ENCODE measurements at regions not wholly inside any gene's neighbourhood (a gene's known extent, or its start where the extent isn't known, plus 50 kb on each side); places are given as distances from the start of the nearest gene placed in this dataset.
A peak's percentile ranks its signal among the peaks of the same experiment; 100 is the strongest.
"Not testable (repeated sequence)": the region's sequence is repeated elsewhere in the genome, so short reads cannot be mapped to it uniquely, and the experiment has no call there.

DNA sequence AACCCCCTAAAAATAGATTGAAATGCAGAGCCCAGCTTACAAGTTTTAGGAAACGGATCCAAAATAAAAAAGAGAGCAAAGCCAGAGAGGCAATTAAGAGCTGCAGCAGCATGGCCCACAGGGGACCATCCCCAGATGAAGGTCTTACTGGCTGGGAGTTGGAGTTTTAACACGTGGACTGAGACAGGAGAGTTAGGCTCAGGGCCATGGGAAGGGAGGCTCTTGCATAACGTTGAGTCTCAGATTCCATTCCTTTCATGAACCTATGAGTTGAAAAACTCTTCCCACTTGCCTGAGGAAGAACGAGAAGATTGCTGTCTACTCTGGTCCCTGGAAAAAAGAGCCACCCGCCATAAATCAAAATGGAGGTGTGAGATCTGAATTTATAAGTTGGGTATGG lies 101.8 kb upstream of the NDUFV2 start:
- ATAC-seq (ENCODE audit: poor library complexity) (peak; percentile 36), DNase-seq (no peak)
- intact Hi-C loops (cut with DNase I): no loop called here

DNA sequence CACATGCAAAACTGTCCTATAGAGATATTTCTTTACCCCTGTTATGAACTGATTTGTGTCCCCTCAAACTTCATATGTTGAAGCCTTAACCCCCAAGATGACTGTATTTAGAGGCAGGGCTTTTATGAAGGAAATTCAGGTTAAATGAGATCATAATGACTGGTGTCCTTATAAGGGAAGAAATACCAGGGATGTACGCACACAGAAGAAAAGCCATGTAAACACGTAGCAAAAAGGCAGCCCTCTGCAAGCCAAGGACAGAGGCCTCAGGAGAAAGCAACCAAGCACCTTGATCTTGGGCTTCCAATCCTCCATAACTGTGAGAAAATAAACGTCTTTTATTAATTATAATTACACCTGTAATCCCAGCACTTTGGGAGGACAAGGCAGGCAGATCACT lies 101.3 kb upstream of the NDUFV2 start:
- DNase-seq (no peak), ATAC-seq (ENCODE audit: poor library complexity) (no peak)
- intact Hi-C loops (cut with DNase I): no loop called here

DNA sequence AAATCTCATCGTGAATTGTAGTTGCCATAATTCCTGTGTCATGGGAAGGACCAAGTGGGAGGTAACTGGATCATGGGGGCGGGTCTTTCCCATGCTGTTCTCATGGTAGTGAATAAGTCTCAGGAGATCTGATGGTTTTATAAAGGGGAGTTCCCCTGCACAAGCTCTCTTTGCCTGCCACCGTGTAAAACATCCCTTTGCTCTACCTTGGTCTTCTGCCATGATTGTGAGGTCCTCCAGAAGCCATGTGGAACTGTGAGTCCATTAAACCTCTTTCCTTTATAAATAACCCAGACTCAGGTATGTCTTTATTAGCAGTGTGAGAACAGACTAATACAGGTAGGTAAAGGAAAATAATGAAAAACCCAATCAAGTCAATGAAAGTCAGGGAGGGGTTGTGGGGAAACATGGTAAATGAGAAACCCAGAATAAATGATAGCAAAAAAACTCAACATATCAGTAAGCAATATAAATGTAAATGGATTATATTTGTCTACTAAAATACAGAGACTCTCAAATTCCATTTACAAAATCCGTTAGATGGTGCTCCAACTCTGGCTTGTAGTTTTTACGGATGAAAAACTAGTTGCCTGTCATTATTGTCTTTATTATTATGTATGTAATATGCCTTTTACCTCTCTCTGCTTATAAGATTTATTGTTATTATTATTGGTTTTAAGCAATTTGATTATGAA lies 98.9 kb upstream of the NDUFV2 start:
- ATAC-seq (ENCODE audit: poor library complexity) (no peak), DNase-seq (no peak)
- intact Hi-C loops (cut with DNase I): no loop called here

DNA sequence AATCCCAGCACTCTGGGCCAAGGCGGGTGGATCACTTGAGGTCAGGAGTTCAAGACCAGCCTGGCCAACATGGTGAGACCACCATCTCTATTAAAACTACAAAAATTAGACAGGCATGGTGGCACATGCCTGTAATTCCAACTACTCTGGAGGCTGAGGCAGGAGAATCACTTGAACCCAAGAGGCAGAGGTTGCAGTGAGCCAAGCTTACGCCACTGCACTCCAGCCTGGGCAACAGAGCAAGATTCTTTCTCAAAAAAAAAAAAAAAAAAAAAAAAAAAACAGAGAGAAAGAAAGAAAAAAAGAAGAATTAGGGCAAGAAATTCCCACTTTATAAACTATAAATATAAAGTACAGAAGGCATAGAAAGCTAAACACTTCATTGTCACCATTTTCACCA lies 98.2 kb upstream of the NDUFV2 start:
- ATAC-seq (ENCODE audit: poor library complexity); DNase-seq; intact Hi-C loops (cut with DNase I): not testable (repeated sequence)

DNA sequence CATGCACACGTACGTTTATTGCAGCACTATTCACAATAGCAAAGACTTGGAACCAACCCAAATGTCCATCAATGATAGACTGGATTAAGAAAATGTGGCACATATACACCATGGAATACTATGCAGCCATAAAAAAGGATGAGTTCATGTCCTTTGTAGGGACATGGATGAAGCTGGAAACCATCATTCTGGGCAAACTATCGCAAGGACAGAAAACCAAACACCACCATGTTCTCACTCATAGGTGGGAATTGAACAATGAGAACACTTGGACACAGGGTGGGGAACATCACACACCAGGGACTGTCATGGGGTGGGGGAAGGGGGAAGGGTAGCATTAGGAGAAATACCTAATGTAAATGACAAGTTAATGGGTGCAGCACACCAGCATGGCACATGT lies 94.8 kb upstream of the NDUFV2 start:
- ATAC-seq (ENCODE audit: poor library complexity); DNase-seq; intact Hi-C loops (cut with DNase I): not testable (repeated sequence)

DNA sequence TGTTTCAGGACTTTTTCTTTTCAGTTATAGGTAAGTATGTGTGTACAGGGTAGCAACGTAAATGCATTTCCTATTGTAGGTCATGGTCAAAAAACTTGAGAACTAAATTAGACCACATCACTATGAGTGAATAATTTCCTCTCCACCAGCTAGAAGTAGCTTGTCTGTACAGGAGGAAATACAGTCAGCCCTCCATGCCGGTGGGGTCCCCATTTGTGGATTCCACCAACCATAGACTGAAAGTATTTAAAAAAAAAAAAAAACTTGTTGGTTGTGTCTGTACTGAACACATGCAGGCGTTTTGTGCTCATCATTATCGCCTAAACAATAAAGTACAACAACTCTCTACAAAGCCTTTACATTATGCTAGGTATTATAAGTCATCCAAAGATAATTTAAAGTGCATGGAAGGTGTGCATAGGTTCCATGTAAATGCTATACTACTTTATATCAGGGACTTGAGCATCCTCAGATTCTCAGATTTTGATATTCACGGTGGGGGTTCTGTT lies 94.2 kb upstream of the NDUFV2 start:
- no peak for DNase-seq
- ATAC-seq (ENCODE audit: poor library complexity): no peak
- intact Hi-C loops (cut with DNase I): no loop called here

DNA sequence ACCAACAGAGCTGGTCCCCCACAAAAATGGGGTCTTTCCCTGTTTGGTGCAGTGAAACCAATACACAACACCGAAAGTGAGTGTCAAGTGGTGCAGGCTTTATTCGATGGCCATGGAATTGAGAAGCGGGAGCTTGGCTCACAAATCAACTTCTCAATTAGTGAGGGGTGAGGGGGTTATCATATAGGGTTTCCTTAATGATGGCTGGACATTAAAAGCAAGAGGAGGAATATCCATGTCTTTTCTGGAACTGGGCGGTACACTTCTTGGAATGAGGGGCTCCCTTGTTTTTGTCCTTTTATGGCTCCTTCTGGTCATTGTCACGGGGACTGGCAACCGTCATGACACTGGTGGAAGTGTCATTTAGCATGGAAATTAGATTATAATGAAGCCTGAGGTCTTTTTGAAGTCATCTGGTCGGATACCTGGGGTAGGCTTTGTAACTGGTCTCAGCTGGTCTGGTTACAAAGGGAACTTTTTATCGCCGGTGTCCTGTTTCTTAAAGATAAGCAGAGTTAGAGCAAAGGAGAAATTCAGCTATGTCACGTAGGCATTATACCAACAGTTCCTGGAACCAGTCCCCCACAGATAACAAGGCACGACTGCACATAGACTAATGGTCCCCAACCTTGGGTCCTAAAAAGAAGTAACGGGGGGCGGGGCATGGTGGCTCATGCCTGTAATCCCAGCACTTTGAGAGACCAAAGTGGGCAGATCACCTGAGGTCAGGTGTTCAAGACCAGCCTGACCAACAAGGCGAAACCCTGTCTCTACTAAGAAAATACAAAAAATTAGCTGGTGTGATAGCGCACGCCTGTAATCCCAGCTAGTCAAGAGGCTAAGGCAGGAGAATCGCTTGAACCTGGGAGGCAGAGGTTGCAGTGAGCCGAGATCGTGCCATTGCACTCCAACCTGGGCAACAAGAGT lies 93.5 kb upstream of the NDUFV2 start:
- no peak for ATAC-seq (ENCODE audit: poor library complexity)
- intact Hi-C loops (cut with DNase I): no loop called here
- DNase-seq: no peak

DNA sequence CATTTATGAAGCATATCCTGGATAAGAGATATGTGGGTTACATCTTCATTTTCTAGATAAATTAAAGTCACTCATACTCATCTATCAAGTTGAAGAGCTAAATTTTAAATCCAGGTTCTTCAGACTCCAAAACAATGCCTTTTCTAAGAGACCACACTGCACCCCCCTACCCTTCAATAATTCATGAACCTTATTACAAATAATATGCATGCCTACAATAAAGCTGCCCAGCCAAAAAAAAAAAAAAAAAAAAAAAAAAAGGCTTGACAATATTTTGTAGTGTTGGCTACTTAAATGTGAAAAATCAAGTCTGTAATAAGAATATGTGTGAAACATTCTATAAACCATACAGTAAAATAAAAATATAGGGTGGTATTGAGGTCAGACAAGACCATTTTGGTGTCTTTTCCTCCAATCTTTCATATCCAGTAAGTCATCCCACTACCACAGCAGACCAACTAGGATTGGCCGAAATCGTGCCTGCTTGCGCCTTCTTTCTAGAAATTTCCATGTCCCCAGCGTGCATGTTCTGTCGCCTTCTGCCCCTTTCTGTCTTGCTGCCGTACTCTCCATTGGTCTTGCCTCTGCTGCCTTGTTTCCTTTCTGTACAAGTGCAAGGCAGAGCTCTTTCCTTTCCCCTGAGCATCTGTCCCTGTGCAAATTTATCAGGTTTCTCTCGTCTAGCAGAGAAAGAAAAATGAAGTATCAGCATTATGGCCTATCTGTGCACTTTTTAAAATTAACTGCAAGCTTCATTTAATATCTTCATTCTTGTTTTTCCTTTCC lies 92.6 kb upstream of the NDUFV2 start:
- intact Hi-C loops (cut with DNase I): no loop called here

DNA sequence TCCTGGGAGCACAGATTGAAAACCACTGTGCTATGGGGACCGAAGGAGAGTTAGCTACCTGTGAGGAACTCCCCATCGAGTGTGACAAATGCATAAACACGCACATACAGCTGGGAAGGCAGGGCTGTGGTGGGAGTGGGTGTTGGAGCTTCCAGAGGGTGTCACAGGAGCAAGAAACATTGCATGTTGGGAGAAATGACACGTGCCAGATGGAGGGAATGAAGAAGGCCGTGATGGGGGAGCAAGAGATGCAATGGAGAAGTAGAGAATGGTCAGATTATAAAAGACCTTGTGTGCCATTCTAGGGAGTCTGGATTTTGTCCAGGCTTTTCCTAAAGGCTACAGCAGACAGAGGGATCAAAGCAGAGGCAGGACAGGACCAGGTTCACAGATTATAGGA lies 91.1 kb upstream of the NDUFV2 start:
- ATAC-seq (ENCODE audit: poor library complexity) (no peak), DNase-seq (no peak)
- intact Hi-C loops (cut with DNase I): no loop called here

More for the DNA sequence above, 92.6 kb upstream of the NDUFV2 start:
- no peak for ATAC-seq (ENCODE audit: poor library complexity)
- DNase-seq: no peak

DNA sequence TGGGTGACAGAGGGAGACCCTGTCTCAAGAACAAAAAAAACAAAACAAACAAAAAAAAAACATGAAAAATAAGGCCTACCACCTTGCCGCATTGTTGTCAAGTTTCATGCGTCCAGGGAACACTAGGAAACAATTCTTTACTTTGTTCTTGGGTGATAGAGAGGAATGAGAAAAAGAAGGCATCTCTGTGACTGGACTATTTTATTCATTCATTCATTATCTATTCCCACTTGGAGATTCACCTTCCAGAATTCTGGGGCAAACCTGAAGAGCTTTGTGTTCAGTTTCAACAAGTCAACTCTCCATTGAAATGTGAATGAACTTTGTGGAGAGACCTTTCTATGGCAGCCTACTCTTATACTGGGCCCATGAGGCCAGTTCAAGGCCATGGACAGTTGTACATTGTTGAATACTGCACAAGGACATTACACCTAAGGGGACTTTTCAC lies 88.5 kb upstream of the NDUFV2 start:
- DNase-seq: no peak
- intact Hi-C loops (cut with DNase I): no loop called here
- no peak for ATAC-seq (ENCODE audit: poor library complexity)

DNA sequence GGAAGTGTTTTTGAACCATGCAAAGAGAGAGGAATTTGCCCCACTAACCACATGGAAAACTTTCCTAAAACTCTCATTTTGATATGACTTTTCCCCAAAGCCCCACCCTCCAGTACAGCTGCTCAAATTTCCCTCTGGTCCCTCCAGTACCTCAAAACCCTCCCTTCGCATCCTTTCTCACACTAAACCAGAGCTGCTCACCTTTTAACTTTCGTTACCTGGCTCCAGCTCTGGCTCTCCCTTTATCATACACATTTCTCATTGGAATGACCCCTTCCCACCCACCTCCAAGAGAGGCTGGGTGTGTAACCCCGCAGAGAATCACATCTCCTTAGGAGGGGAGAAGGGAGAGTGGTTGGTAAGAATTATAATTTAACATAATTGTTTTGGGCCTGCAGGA lies 86.8 kb upstream of the NDUFV2 start:
- DNase-seq: no peak
- no peak for ATAC-seq (ENCODE audit: poor library complexity)
- intact Hi-C loops (cut with DNase I): no loop called here

DNA sequence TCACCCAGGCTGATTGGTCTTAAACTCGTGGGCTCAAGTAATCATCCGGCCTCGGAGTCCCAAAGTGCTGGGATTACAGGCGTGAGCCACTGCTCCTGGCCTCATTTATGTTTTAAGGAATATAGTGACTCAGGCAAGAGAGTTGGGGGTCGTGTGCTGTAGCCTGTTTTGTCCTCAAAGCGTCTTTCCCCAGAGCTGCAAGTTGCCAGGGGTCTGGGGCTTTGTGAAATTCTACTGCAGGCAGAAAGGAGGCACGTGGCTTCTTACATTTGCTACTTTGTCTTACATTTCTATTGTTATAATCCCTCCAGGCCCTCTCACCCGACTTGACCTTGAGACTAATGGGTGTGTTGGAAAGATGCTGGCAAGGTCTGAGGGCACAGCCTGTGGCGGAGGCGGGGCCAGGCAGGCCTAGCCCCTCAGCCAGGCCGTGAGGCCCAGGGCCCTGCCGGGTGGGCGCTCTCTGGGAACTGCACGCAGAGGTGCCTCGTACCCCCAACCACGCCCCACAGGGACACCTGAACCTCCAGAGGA lies 85.8 kb upstream of the NDUFV2 start:
- no peak for DNase-seq
- peak; percentile 77 for ATAC-seq (ENCODE audit: poor library complexity)

DNA sequence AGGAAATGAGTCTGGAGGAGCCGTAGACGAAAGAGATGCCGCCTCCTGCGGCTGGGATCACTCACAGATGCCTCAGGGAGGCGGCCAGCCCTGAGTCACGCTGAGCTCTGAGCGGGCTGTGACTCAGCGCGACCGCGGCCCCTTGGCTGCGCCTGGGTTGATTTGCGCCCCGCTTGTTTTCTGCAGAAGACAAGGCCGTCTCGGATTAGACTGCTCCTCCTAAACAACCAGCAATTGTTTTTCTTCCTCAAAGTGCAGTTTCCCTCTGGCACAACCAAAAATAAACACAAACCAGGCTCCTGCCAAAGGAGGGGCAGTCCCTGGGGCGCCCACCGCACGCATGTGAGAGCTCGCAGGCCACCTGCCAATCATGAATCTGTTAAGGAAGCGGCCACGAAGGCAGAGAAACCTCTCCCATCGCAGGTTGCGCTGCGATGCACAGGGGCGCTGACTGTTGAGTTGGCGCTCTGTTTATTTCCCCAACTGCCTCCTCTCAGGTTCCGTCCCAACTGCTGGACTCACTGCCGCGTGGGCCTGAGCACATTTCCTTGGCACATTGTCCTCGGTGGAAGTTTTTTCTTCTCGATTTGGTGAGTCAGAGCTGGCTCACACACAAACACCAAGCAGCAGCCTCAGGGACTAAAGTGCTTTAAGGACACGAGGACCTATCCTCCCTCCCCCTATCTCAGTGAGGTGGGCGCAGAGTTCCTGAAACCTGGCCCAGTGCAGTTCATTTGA lies 85.2 kb upstream of the NDUFV2 start:
- intact Hi-C loops (cut with DNase I): no loop called here
- DNase-seq (peak; percentile 84), ATAC-seq (ENCODE audit: poor library complexity) (peak; percentile 96)

More for the DNA sequence above, 85.8 kb upstream of the NDUFV2 start:
- intact Hi-C loops (cut with DNase I): no loop called here

DNA sequence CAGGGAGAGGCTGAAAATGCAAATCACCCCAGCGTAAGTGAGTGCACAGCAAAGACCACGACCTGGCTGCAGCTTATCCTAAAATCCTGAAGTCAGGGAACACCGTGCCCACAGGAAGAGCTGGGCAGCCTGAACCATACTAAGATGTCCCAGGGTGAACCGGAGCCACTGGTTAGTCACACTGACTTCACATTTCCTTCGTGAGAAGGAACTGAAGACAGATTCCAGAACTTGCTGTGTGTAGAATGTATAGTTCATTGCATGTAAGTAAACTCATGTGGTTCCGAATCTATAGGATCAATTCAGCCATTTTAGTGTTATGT lies 84.6 kb upstream of the NDUFV2 start:
- ATAC-seq (ENCODE audit: poor library complexity) (peak; percentile 41), DNase-seq (no peak)
- intact Hi-C loops (cut with DNase I): no loop called here

DNA sequence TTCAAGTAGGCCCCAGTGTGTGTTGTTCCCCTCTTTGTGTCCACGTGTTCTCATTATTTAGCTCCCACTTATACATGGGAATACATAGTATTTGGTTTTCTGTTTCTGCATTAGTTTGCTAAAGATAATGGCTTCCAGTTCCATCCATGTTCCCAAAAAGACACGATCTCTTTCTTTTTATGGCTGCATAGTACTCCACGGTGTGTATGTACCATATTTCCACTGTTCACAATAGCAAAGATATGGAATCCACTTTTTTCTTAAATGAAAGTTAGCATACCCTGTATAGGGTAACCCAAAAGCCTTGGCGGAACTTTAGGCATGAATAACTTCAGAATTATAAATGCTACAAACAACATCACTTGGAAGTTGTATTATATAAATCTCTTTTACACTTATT lies 83.4 kb upstream of the NDUFV2 start:
- no peak for DNase-seq
- ATAC-seq (ENCODE audit: poor library complexity): no peak
- intact Hi-C loops (cut with DNase I): no loop called here

DNA sequence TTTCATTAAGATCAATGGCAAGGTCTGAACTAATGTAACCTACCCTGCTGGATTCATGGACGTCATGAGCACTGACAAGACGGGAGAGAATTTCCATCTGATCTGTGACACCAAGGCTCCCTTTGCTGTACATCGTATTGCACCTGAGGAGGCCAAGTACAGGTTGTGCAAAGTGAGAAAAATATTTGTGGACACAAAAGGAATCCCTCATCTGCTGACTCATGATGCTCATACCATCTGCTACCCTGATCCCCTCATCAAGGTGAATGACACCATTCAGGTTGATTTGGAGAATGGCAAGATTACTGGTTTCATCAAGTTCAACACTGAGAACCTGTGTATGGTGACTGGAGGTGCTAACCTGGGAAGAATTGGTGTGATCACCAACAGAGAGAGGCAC lies 82.3 kb upstream of the NDUFV2 start:
- intact Hi-C loops (cut with DNase I): no loop called here
- DNase-seq (no peak), ATAC-seq (ENCODE audit: poor library complexity) (no peak)

DNA sequence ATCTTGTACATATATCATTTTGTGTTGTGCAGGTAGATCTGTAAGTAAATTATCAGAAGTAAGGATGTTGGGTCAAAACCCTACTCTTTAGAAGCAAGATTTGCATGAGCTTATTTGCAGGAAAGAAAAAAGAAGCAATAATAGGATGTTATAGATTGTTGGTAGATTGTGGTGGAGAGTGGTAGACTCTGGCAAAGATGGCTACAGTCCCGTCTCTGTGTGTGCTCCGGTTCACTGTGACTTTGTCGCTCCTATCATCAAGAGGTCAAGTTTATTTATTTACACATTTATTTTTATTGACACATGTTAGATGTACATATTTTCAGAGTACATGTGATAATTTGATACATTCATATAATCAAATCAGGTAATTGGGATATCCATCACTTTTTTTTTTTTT lies 81.0 kb upstream of the NDUFV2 start:
- no peak for ATAC-seq (ENCODE audit: poor library complexity)
- intact Hi-C loops (cut with DNase I): no loop called here
- no peak for DNase-seq

DNA sequence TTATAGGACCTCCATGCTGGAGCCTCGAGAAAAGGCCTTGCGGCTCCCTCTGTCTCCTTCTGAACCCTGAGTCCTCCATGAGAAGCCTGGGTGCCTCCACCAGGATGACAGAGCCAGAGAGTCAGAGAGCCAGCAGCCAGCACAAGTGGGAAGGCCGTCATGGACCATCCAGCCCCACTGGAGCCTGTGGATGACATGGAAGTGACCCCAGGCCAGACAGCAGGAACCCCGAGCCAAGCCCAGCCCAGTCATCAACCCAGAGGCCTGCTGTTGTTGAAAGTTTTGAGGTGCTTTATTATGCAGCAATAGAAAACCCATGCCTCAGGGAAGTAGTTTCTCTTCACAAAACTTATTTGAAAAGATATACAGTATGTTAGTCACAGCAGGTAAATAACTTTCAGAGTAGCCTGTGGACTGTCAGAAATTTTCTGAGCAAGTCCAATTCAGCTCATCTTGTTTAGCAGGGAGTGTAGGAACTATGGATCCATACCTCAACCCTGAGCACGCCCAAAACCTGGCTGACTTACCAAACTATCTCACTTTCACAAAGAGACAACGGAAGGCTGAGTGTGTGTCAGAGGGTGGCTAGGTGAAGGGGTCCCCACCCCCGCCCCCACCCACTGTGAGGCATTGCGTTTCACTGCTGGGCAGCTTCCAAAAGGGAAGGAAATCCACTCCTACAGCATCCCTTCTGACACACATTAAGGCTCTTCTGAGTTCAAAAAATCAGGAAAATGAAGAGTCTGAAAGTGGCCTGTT lies 79.9 kb upstream of the NDUFV2 start:
- no peak for DNase-seq
- ATAC-seq (ENCODE audit: poor library complexity): no peak
- intact Hi-C loops (cut with DNase I): no loop called here
